Rectal smooth muscle tissue (tissue), 1 donor: ENCODE measurements at regions not wholly inside any gene's neighbourhood (a gene's known extent, or its start where the extent isn't known, plus 50 kb on each side); places are given as distances from the start of the nearest gene placed in this dataset.

Experiments
- H3K27ac ChIP-seq: one replicate; pipeline ENCODE4 v1.7.0; 2013; ENCODE audit warnings: low read depth, low read length, inconsistent platforms
- H3K27me3 ChIP-seq: one replicate; pipeline ENCODE4 v1.7.0; 2013; ENCODE audit warnings: low read length; ENCODE audit not compliant: control insufficient read depth, insufficient read depth
- H3K36me3 ChIP-seq: one replicate; pipeline ENCODE4 v1.7.0; 2013; ENCODE audit warnings: low read length; ENCODE audit not compliant: control insufficient read depth, insufficient read depth
- H3K4me1 ChIP-seq: one replicate; pipeline ENCODE4 v1.7.0; 2013; ENCODE audit warnings: low read length; ENCODE audit not compliant: control insufficient read depth, insufficient read depth
- H3K4me3 ChIP-seq: one replicate; pipeline ENCODE4 v1.7.0; 2013; ENCODE audit warnings: low read length
- H3K9ac ChIP-seq: one replicate; pipeline ENCODE4 v1.7.0; 2013; ENCODE audit warnings: low read length

GRCh38 chrX:22634751-22635150 is 362.0 kb downstream of the CBLL2 start:
- peaks cover 6% of the 10 kb centered on the region for H3K4me1 ChIP-seq
- no peak overlapping the region for H3K27ac ChIP-seq
- no peaks in the 10 kb centered on the region for H3K27me3 ChIP-seq
- no peak overlapping the region for H3K4me3 ChIP-seq
- no peak overlapping the region for H3K9ac ChIP-seq
- H3K36me3 ChIP-seq: no peaks in the 10 kb centered on the region

- no peak overlapping the region for H3K9ac ChIP-seq
- H3K4me1 ChIP-seq: no peaks in the 10 kb centered on the region
- H3K27me3 ChIP-seq: peaks cover 2% of the 10 kb centered on the region
- no peak overlapping the region for H3K4me3 ChIP-seq
- H3K36me3 ChIP-seq: no peaks in the 10 kb centered on the region
- no peak overlapping the region for H3K27ac ChIP-seq
Measured at GRCh38 chrX:22648281-22648680, 351.5 kb upstream of the DDX53 start.

GRCh38 chrX:22650691-22651090 is 349.1 kb upstream of the DDX53 start:
- no peak overlapping the region for H3K4me3 ChIP-seq
- H3K36me3 ChIP-seq: no peaks in the 10 kb centered on the region
- no peak overlapping the region for H3K9ac ChIP-seq
- H3K27me3 ChIP-seq: peaks cover 2% of the 10 kb centered on the region
- H3K4me1 ChIP-seq: no peaks in the 10 kb centered on the region
- no peak overlapping the region for H3K27ac ChIP-seq

- Histone ChIP-seq H3K27me3 (peaks cover 2% of the 10 kb centered on the region), H3K4me3 (no peak overlapping the region), H3K27ac (peak overlapping the region; percentile 29), H3K4me1 (no peaks in the 10 kb centered on the region), H3K36me3 (no peaks in the 10 kb centered on the region), H3K9ac (no peak overlapping the region)
Measured at GRCh38 chrX:22652596-22652995, 347.2 kb upstream of the DDX53 start.

- Histone ChIP-seq H3K4me3 (no peak overlapping the region), H3K36me3 (no peaks in the 10 kb centered on the region), H3K27ac (no peak overlapping the region), H3K9ac (no peak overlapping the region), H3K4me1 (no peaks in the 10 kb centered on the region), H3K27me3 (no peaks in the 10 kb centered on the region)
Measured at GRCh38 chrX:22660756-22661155, 339.0 kb upstream of the DDX53 start.

- Histone ChIP-seq H3K27me3 (no peaks in the 10 kb centered on the region), H3K36me3 (no peaks in the 10 kb centered on the region), H3K27ac (no peak overlapping the region), H3K4me1 (no peaks in the 10 kb centered on the region), H3K9ac (no peak overlapping the region), H3K4me3 (no peak overlapping the region)
Measured at GRCh38 chrX:22662776-22663175, 337.0 kb upstream of the DDX53 start.

- H3K27ac ChIP-seq: no peak overlapping the region
- no peak overlapping the region for H3K4me3 ChIP-seq
- no peaks in the 10 kb centered on the region for H3K4me1 ChIP-seq
- H3K36me3 ChIP-seq: no peaks in the 10 kb centered on the region
- H3K9ac ChIP-seq: no peak overlapping the region
- H3K27me3 ChIP-seq: no peaks in the 10 kb centered on the region
Measured at GRCh38 chrX:22664826-22665225, 334.9 kb upstream of the DDX53 start.

- Histone ChIP-seq H3K27me3 (no peaks in the 10 kb centered on the region), H3K9ac (no peak overlapping the region), H3K4me3 (no peak overlapping the region), H3K27ac (no peak overlapping the region), H3K36me3 (no peaks in the 10 kb centered on the region), H3K4me1 (no peaks in the 10 kb centered on the region)
Measured at GRCh38 chrX:22665818-22666217, 333.9 kb upstream of the DDX53 start.

GRCh38 chrX:22666441-22666840 is 333.3 kb upstream of the DDX53 start:
- no peak overlapping the region for H3K4me3 ChIP-seq
- no peak overlapping the region for H3K9ac ChIP-seq
- no peak overlapping the region for H3K27ac ChIP-seq
- H3K27me3 ChIP-seq: no peaks in the 10 kb centered on the region
- no peaks in the 10 kb centered on the region for H3K4me1 ChIP-seq
- no peaks in the 10 kb centered on the region for H3K36me3 ChIP-seq

GRCh38 chrX:22674932-22675331 is 324.8 kb upstream of the DDX53 start:
- H3K27ac ChIP-seq: no peak overlapping the region
- no peaks in the 10 kb centered on the region for H3K4me1 ChIP-seq
- H3K4me3 ChIP-seq: no peak overlapping the region
- H3K27me3 ChIP-seq: no peaks in the 10 kb centered on the region
- no peak overlapping the region for H3K9ac ChIP-seq
- no peaks in the 10 kb centered on the region for H3K36me3 ChIP-seq

- H3K36me3 ChIP-seq: no peaks in the 10 kb centered on the region
- no peak overlapping the region for H3K4me3 ChIP-seq
- H3K27me3 ChIP-seq: no peaks in the 10 kb centered on the region
- no peak overlapping the region for H3K27ac ChIP-seq
- no peak overlapping the region for H3K9ac ChIP-seq
- no peaks in the 10 kb centered on the region for H3K4me1 ChIP-seq
Measured at GRCh38 chrX:22686138-22686541, 313.6 kb upstream of the DDX53 start.

GRCh38 chrX:22689290-22689689 is 310.5 kb upstream of the DDX53 start:
- Histone ChIP-seq H3K27ac (no peak overlapping the region), H3K4me3 (no peak overlapping the region), H3K4me1 (no peaks in the 10 kb centered on the region), H3K36me3 (no peaks in the 10 kb centered on the region), H3K9ac (no peak overlapping the region), H3K27me3 (no peaks in the 10 kb centered on the region)

- no peaks in the 10 kb centered on the region for H3K4me1 ChIP-seq
- H3K36me3 ChIP-seq: no peaks in the 10 kb centered on the region
- H3K4me3 ChIP-seq: no peak overlapping the region
- no peaks in the 10 kb centered on the region for H3K27me3 ChIP-seq
- H3K9ac ChIP-seq: no peak overlapping the region
- no peak overlapping the region for H3K27ac ChIP-seq
Measured at GRCh38 chrX:22690116-22690515, 309.6 kb upstream of the DDX53 start.
